ENCODE measurements at regions not wholly inside any gene's neighbourhood (a gene's known extent, or its start where the extent isn't known, plus 50 kb on each side); places are given as distances from the start of the nearest gene placed in this dataset.
"Not testable (repeated sequence)": the region's sequence is repeated elsewhere in the genome, so short reads cannot be mapped to it uniquely, and the experiment has no call there.

DNA sequence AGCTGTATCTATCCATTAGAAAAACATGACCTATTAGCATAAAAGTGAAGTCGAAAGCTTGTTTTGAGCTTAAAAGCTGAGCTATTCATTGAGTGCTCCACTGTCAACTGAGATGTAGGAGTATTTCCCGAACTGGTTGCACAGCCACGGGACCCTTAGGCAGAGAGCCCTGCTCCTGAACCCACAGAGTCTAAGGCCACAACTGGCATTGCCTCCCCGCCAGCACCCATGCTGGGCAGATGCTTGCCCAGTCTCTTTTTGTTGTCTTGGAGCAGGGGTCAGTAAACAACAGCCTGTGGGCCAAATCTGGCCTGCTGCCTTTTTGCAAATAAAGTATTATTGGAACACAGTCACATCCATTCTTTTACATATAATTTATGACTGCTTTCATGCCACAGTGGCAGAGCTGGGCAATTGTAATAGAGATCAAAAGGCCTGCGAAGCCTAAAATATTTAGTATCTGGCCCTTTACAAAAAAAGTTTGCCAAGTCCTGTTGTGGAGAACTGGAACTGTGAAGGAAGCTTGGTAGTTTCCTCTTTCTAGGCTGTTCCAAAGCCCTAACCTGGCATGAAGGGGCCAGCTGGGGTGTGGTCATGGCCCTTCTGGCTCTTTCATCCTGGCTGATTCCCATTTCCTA is 58.4 kb upstream of the WAPL start:
- POLR2A ChIA-PET = no interaction called here

DNA sequence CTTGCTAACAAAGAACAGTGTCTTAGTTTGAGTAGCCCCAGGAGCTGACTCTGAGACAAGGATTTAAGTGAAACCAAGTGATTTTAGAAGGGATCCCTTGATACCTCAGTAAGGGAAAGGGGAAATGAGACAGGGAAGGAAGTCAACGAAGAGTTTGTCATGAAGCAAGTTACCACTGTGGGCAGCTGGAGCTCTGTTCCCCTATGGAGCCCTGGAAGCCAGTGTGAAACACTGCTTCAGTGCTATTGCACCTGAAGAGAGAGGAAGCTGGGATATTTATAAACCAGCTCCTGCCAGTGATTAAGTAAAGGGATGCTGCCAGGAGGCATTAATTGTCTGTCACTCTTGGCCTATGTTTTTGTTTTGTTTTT is 58.9 kb upstream of the WAPL start:
- POLR2A ChIA-PET = no interaction called here
- Histone ChIP-seq H3K9me3 (ENCODE audit: control extremely low read depth in 1 of 5, control insufficient read depth in 4 of 5, insufficient read depth in 2 of 5, low read depth in 1 of 5, low read length in 4 of 5) (no peaks in the 10 kb centered on the region), H3K36me3 (ENCODE audit: control insufficient read depth in 4 of 4, insufficient read depth in 4 of 4, low read length in 3 of 4) (no peaks in the 10 kb centered on the region), H3K4me3 (ENCODE audit: control insufficient read depth in 1 of 7, extremely low read depth in 1 of 7, insufficient read depth in 4 of 7, low read depth in 2 of 7, low read length in 6 of 7) (no peak overlapping the region), H3K27me3 (replicated peaks in 2 of 5; ENCODE audit: control insufficient read depth in 4 of 5, insufficient read depth in 5 of 5, low read length in 4 of 5) (no peaks in the 10 kb centered on the region), H3K27ac (ENCODE audit: insufficient read depth in 1 of 2, low read depth in 1 of 2, low read length in 2 of 2, poor library complexity in 1 of 2, severe bottlenecking in 2 of 2) (no peak overlapping the region), H3K4me1 (ENCODE audit: control extremely low read depth in 1 of 4, control insufficient read depth in 4 of 4, insufficient read depth in 4 of 4, low read length in 3 of 4) (peaks cover 0 to 18% (median 5%) of the 10 kb centered on the region in 4 experiments)
- DNase-seq = peak in 2 of 3 donors; percentile 41
- 0% methylated on average over 1 of the region's 1 CpG for WGBS (ENCODE audit: insufficient coverage)
- CTCF ChIA-PET = interaction anchor here (0.7 to 1.7 kb wide), 4 partner anchors 39 to 231 kb away, joined by 3 to 6 read pairs (median 4); no protein-coding TSS in a partner anchor

More for the DNA sequence above, 58.4 kb upstream of the WAPL start:
- no peak for DNase-seq
- CTCF ChIA-PET = interaction anchor here (0.9 to 1.7 kb wide), 4 partner anchors 39 to 231 kb away, joined by 3 to 6 read pairs (median 5); no protein-coding TSS in a partner anchor
- WGBS (ENCODE audit: insufficient coverage) = 100% methylated on average over 5 of the region's 5 CpGs
- Histone ChIP-seq H3K27ac (ENCODE audit: insufficient read depth in 1 of 2, low read depth in 1 of 2, low read length in 2 of 2, poor library complexity in 1 of 2, severe bottlenecking in 2 of 2) (no peak overlapping the region), H3K4me3 (ENCODE audit: control insufficient read depth in 1 of 7, extremely low read depth in 1 of 7, insufficient read depth in 4 of 7, low read depth in 2 of 7, low read length in 6 of 7) (no peak overlapping the region), H3K4me1 (ENCODE audit: control extremely low read depth in 1 of 4, control insufficient read depth in 4 of 4, insufficient read depth in 4 of 4, low read length in 3 of 4) (peaks cover 0 to 13% (median 2%) of the 10 kb centered on the region in 4 experiments), H3K27me3 (replicated peaks in 2 of 5; ENCODE audit: control insufficient read depth in 4 of 5, insufficient read depth in 5 of 5, low read length in 4 of 5) (no peaks in the 10 kb centered on the region), H3K36me3 (ENCODE audit: control insufficient read depth in 4 of 4, insufficient read depth in 4 of 4, low read length in 3 of 4) (no peaks in the 10 kb centered on the region), H3K9me3 (ENCODE audit: control extremely low read depth in 1 of 5, control insufficient read depth in 4 of 5, insufficient read depth in 2 of 5, low read depth in 1 of 5, low read length in 4 of 5) (no peaks in the 10 kb centered on the region)

DNA sequence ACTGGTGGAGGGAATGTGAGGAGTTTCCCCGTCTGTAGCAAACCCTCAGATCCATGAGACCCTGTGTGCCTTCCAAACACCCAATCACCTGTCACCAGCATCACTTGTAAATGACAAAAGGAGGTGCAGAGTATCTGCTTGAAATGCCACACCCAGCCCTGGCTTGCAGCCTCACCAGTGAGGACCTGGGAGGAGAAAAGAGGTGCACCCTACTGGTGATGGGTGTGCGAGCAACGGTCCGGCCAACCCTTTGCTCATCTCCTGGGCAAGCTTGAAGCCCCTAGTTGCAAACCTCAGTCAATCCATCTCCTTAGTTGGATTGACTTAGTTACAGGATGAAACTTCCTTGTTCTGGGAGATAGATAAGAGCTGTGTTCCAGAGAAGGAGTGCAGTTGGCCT is 62.4 kb upstream of the WAPL start:
- Histone ChIP-seq H3K36me3 (ENCODE audit: control insufficient read depth in 4 of 4, insufficient read depth in 4 of 4, low read length in 3 of 4) (no peaks in the 10 kb centered on the region), H3K27ac (ENCODE audit: insufficient read depth in 1 of 2, low read depth in 1 of 2, low read length in 2 of 2, poor library complexity in 1 of 2, severe bottlenecking in 2 of 2) (no peak overlapping the region), H3K4me1 (ENCODE audit: control extremely low read depth in 1 of 4, control insufficient read depth in 4 of 4, insufficient read depth in 4 of 4, low read length in 3 of 4) (peaks cover 0 to 19% (median 6%) of the 10 kb centered on the region in 4 experiments), H3K27me3 (replicated peaks in 2 of 5; ENCODE audit: control insufficient read depth in 4 of 5, insufficient read depth in 5 of 5, low read length in 4 of 5) (no peaks in the 10 kb centered on the region), H3K4me3 (ENCODE audit: control insufficient read depth in 1 of 7, extremely low read depth in 1 of 7, insufficient read depth in 4 of 7, low read depth in 2 of 7, low read length in 6 of 7) (no peak overlapping the region), H3K9me3 (ENCODE audit: control extremely low read depth in 1 of 5, control insufficient read depth in 4 of 5, insufficient read depth in 2 of 5, low read depth in 1 of 5, low read length in 4 of 5) (no peaks in the 10 kb centered on the region)
- ChIA-PET POLR2A (no interaction called here), CTCF (interaction anchor here (1.0 to 3.5 kb wide), 7 partner anchors 14 to 265 kb away, joined by 3 to 21 read pairs (median 4); no protein-coding TSS in a partner anchor)
- peak in 1 of 3 donors; percentile 6 for DNase-seq
- WGBS (ENCODE audit: insufficient coverage) = no CpG with 5 or more reads among the region's 4 CpGs

DNA sequence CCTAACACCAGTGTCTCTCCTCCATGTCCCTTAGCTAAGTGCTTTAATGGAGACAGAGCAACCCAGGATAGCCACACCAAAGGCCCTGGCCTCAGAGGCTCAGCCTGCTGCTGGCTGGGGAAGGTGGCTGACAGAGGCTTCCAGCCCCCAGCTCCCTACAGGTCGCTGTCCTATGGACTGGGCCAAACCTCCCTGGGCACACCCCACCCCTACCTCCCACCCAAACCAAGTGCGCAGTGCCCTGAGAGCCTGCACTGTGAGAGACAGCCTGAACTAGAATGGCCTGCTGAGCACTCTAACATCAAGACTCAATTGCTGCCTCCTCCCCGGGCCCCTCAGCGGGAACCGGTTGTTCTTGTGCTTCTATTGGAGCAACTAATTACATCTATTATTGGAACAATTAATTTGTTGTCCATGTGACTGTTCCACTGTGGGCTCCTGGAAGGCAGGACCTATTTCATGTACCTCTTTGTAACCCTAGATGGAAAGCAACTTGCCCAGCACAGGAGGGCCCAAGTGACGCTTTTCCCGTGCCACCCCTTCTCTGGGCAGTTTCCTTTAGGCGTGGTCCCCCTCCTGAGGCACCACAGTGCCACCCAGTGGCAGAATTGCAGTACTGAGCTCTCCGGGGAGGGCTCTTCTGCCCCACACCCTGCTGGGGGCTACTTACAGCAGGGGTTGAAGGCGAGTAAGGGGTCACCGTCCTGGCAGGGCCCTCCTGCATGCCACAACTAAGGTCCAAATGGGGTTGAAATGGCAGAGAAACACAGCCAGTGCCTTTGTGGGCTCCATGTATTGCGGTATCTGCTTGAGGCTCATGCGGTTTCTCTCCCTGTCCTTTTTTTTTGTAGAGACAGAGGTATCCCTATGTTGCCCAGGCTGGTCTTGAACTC is 63.7 kb upstream of the WAPL start:
- 35% methylated on average over 9 of the region's 13 CpGs for WGBS (ENCODE audit: insufficient coverage)
- DNase-seq = peak; percentile 68 to 71 (median 69)
- CTCF ChIA-PET = interaction anchor here (0.7 to 3.5 kb wide), 16 partner anchors 8 to 266 kb away, joined by 3 to 21 read pairs (median 4); no protein-coding TSS in a partner anchor
- Histone ChIP-seq H3K36me3 (ENCODE audit: control insufficient read depth in 4 of 4, insufficient read depth in 4 of 4, low read length in 3 of 4) (no peaks in the 10 kb centered on the region), H3K27me3 (replicated peaks in 2 of 5; ENCODE audit: control insufficient read depth in 4 of 5, insufficient read depth in 5 of 5, low read length in 4 of 5) (no peaks in the 10 kb centered on the region), H3K27ac (ENCODE audit: insufficient read depth in 1 of 2, low read depth in 1 of 2, low read length in 2 of 2, poor library complexity in 1 of 2, severe bottlenecking in 2 of 2) (no peak overlapping the region), H3K4me3 (ENCODE audit: control insufficient read depth in 1 of 7, extremely low read depth in 1 of 7, insufficient read depth in 4 of 7, low read depth in 2 of 7, low read length in 6 of 7) (no peak overlapping the region), H3K9me3 (ENCODE audit: control extremely low read depth in 1 of 5, control insufficient read depth in 4 of 5, insufficient read depth in 2 of 5, low read depth in 1 of 5, low read length in 4 of 5) (no peaks in the 10 kb centered on the region), H3K4me1 (ENCODE audit: control extremely low read depth in 1 of 4, control insufficient read depth in 4 of 4, insufficient read depth in 4 of 4, low read length in 3 of 4) (peaks cover 0 to 15% (median 6%) of the 10 kb centered on the region in 4 experiments)
- POLR2A ChIA-PET = no interaction called here

DNA sequence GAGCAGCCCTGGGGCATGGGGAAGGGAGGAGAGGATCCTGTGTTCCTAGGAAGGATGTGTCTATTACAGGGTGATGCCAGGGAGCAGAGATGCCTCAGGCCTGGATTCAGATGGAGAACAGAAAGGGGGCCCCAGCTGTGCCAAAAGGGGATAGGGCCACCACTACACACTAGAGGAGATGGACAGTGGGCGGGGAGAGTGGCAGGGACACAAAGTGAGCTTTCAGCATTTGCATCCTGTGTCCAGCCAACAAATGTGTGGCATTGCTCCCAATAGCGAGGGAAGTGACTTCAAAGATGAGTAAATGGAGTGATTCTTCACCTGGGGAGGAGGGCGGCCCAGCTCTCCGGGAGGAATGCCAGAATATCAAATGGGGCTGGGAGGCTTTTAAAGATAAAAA is 64.9 kb upstream of the WAPL start:
- H3K36me3 ChIP-seq (ENCODE audit: control insufficient read depth in 4 of 4, insufficient read depth in 4 of 4, low read length in 3 of 4) = no peaks in the 10 kb centered on the region
- WGBS (ENCODE audit: insufficient coverage) = 100% methylated on average over 2 of the region's 4 CpGs
- H3K4me3 ChIP-seq (ENCODE audit: control insufficient read depth in 1 of 7, extremely low read depth in 1 of 7, insufficient read depth in 4 of 7, low read depth in 2 of 7, low read length in 6 of 7) = no peak overlapping the region
- DNase-seq = no peak
- H3K4me1 ChIP-seq (ENCODE audit: control extremely low read depth in 1 of 4, control insufficient read depth in 4 of 4, insufficient read depth in 4 of 4, low read length in 3 of 4) = peaks cover 0 to 6% (median 3%) of the 10 kb centered on the region in 4 experiments
- ChIA-PET POLR2A (no interaction called here), CTCF (interaction anchor here (0.7 to 1.4 kb wide), 5 partner anchors 12 to 235 kb away, joined by 3 to 5 read pairs (median 4); no protein-coding TSS in a partner anchor)
- H3K27me3 ChIP-seq (replicated peaks in 2 of 5; ENCODE audit: control insufficient read depth in 4 of 5, insufficient read depth in 5 of 5, low read length in 4 of 5) = no peaks in the 10 kb centered on the region
- no peaks in the 10 kb centered on the region for H3K9me3 ChIP-seq (ENCODE audit: control extremely low read depth in 1 of 5, control insufficient read depth in 4 of 5, insufficient read depth in 2 of 5, low read depth in 1 of 5, low read length in 4 of 5)
- H3K27ac ChIP-seq (ENCODE audit: insufficient read depth in 1 of 2, low read depth in 1 of 2, low read length in 2 of 2, poor library complexity in 1 of 2, severe bottlenecking in 2 of 2) = no peak overlapping the region

DNA sequence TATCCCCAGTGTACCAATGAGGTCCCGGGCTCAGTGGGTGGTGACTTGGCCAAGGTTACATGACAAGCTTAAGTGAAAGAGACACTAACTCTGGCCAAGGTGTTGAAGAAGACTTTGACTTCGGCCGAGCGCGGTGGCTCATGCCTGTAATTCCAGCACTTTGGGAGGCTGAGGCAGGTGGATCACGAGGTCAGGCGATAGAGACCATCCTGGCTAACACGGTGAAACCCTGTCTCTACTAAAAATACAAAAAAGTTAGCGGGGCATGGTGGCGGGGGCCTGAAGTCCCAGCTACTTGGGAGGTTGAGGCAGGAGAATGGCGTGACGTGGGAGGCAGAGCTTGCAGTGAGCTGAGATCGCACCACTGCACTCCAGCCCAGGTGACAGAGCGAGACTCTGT is 65.6 kb upstream of the OPN4 start:
- 96% methylated on average over 7 of the region's 14 CpGs for WGBS (ENCODE audit: insufficient coverage)
- CTCF ChIA-PET = interaction anchor here (0.6 kb wide), 1 partner anchor 376 kb away, joined by 3 read pairs; no protein-coding TSS in a partner anchor
- H3K27me3 ChIP-seq (replicated peaks in 2 of 5; ENCODE audit: control insufficient read depth in 4 of 5, insufficient read depth in 5 of 5, low read length in 4 of 5); H3K4me3 ChIP-seq (ENCODE audit: control insufficient read depth in 1 of 7, extremely low read depth in 1 of 7, insufficient read depth in 4 of 7, low read depth in 2 of 7, low read length in 6 of 7); H3K4me1 ChIP-seq (ENCODE audit: control extremely low read depth in 1 of 4, control insufficient read depth in 4 of 4, insufficient read depth in 4 of 4, low read length in 3 of 4); H3K36me3 ChIP-seq (ENCODE audit: control insufficient read depth in 4 of 4, insufficient read depth in 4 of 4, low read length in 3 of 4); POLR2A ChIA-PET; DNase-seq; H3K27ac ChIP-seq (ENCODE audit: insufficient read depth in 1 of 2, low read depth in 1 of 2, low read length in 2 of 2, poor library complexity in 1 of 2, severe bottlenecking in 2 of 2); H3K9me3 ChIP-seq (ENCODE audit: control extremely low read depth in 1 of 5, control insufficient read depth in 4 of 5, insufficient read depth in 2 of 5, low read depth in 1 of 5, low read length in 4 of 5): not testable (repeated sequence)

DNA sequence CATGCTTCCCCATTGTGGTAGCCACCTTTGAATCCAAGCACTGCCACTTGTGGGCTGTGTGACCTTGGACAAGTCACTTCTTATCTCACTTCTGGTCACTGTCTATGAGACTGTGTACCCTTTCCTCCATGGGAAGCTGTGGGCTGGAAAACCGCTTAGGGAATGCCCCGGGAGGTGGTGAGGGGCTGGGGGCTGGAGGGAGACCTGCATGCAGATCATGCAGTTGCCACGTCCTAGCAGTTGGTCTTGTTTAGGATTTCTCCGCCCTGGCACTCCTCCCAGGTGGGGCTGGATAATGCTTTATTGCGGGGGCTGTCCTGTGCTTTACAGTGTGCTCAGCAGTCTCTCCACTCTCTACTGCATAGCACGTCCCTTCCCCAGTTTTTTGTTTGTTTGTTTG is 62.9 kb upstream of the OPN4 start:
- H3K36me3 ChIP-seq (ENCODE audit: control insufficient read depth in 4 of 4, insufficient read depth in 4 of 4, low read length in 3 of 4) = no peaks in the 10 kb centered on the region
- no peaks in the 10 kb centered on the region for H3K9me3 ChIP-seq (ENCODE audit: control extremely low read depth in 1 of 5, control insufficient read depth in 4 of 5, insufficient read depth in 2 of 5, low read depth in 1 of 5, low read length in 4 of 5)
- peaks cover 0 to 3% (median 0%) of the 10 kb centered on the region in 5 experiments for H3K27me3 ChIP-seq (replicated peaks in 2 of 5; ENCODE audit: control insufficient read depth in 4 of 5, insufficient read depth in 5 of 5, low read length in 4 of 5)
- ChIA-PET CTCF (interaction anchor here (1.6 kb wide), 1 partner anchor 11 kb away, joined by 5 read pairs; no protein-coding TSS in a partner anchor), POLR2A (no interaction called here)
- no peak overlapping the region for H3K4me3 ChIP-seq (ENCODE audit: control insufficient read depth in 1 of 7, extremely low read depth in 1 of 7, insufficient read depth in 4 of 7, low read depth in 2 of 7, low read length in 6 of 7)
- WGBS (ENCODE audit: insufficient coverage) = 97% methylated on average over 6 of the region's 6 CpGs
- no peak overlapping the region for H3K27ac ChIP-seq (ENCODE audit: insufficient read depth in 1 of 2, low read depth in 1 of 2, low read length in 2 of 2, poor library complexity in 1 of 2, severe bottlenecking in 2 of 2)
- DNase-seq = no peak
- H3K4me1 ChIP-seq (ENCODE audit: control extremely low read depth in 1 of 4, control insufficient read depth in 4 of 4, insufficient read depth in 4 of 4, low read length in 3 of 4) = no peaks in the 10 kb centered on the region

All from common myeloid progenitor, CD34-positive (primary cell).